ENCODE measurements at regions not wholly inside any gene's neighbourhood (a gene's known extent, or its start where the extent isn't known, plus 50 kb on each side); places are given as distances from the start of the nearest gene placed in this dataset.
A peak's percentile ranks its signal among the peaks of the same experiment; 100 is the strongest.

DNA sequence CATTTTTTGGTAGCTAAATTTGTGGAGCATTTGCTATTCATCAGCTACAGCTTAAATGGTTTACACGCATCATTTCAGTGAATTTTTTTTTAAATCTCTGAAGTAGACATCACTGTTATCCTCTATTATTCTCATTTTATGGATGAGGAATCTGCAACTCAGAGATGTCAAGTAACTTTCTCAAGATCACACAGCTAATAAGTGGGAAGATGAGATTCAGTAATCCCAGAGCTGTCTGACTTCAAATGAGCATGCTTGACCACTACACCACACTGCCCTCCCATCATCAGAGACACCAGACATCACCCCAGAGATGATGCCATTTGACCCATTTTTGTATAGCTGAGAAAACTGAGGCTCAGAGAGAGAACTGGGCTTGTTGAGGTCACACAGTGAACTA is 116.4 kb downstream of the RRAGC start:
- Histone ChIP-seq H3K36me3 (ENCODE audit: control insufficient read depth, insufficient read depth, low read length) (no peaks in the 10 kb centered on the region), H3K9ac (ENCODE audit: insufficient read depth in 1 of 2, low read depth in 2 of 2, low read length in 2 of 2) (no peak overlapping the region), H3K4me1 (replicated peaks in 1 of 2; ENCODE audit: control insufficient read depth in 2 of 2, insufficient read depth in 2 of 2, low read length in 2 of 2) (peaks cover 36% of the 10 kb centered on the region in 2 experiments), H2AFZ (ENCODE audit: low read depth, low read length) (no peak overlapping the region), H3K79me2 (ENCODE audit: control insufficient read depth, insufficient read depth, low read length) (no peaks in the 10 kb centered on the region), H3K4me3 (no peak overlapping the region), H3K27ac (ENCODE audit: extremely low read depth, low read depth, low read length) (no peak overlapping the region), H3K9me3 (replicated peaks; ENCODE audit: control insufficient read depth, insufficient read depth, low read depth, low read length) (peaks cover 7% of the 10 kb centered on the region), H4K20me1 (replicated peaks; ENCODE audit: control insufficient read depth, insufficient read depth, low read length) (no peaks in the 10 kb centered on the region), H3K4me2 (ENCODE audit: insufficient read depth, low read length) (no peak overlapping the region), H3K9me1 (ENCODE audit: control insufficient read depth, insufficient read depth, low read length) (no peaks in the 10 kb centered on the region), H3K27me3 (ENCODE audit: control insufficient read depth in 2 of 2, insufficient read depth in 2 of 2, low read length in 2 of 2) (no peaks in the 10 kb centered on the region; a peak in 1 of 5 replicates)
- CTCF ChIA-PET (ENCODE audit: low intra/inter-chr PET ratio) = no interaction called here
- TF ChIP-seq RBM25 (IDR thresholded peaks at IDR 0.05; ENCODE audit: low read depth, low read length, severe bottlenecking) (peak; percentile 93), PCBP1 (IDR thresholded peaks at IDR 0.05; ENCODE audit: low read depth, low read length, poor library complexity, severe bottlenecking) (no peak), KAT8 (IDR thresholded peaks at IDR 0.05; ENCODE audit: low read depth) (no peak), KDM1A (IDR thresholded peaks at IDR 0.05) (peak in 1 of 2 experiments; percentile 61; a peak in 2 of 4 replicates), NFE2 (IDR thresholded peaks at IDR 0.05; ENCODE audit: low read depth) (no peak), ZFP36 (IDR thresholded peaks at IDR 0.05; ENCODE audit: low read depth, low read length, partially characterized antibody) (peak; percentile 57), FOXJ3 (CRISPR knock-in tag; IDR thresholded peaks at IDR 0.05) (no peak), SRSF7 (optimal IDR thresholded peaks at IDR 0.05; ENCODE audit: low read depth, low read length) (no peak), E2F5 (CRISPR knock-in tag; IDR thresholded peaks at IDR 0.05) (no peak), SMC3 (conservative IDR thresholded peaks at IDR 0.05; ENCODE audit: insufficient read depth, low read depth, low read length) (no peak), MCM7 (IDR thresholded peaks at IDR 0.05) (no peak), BCOR (IDR thresholded peaks at IDR 0.05) (peak; percentile 87), FOXK2 (conservative IDR thresholded peaks at IDR 0.05 in 1 of 2, IDR thresholded peaks at IDR 0.05 in 1 of 2; ENCODE audit: low read depth in 2 of 2) (no peak), PCBP2 (IDR thresholded peaks at IDR 0.05; ENCODE audit: low read depth, low read length, poor library complexity, severe bottlenecking) (no peak), ADNP (tag; IDR thresholded peaks at IDR 0.05) (peak; percentile 68), MTA3 (IDR thresholded peaks at IDR 0.05; ENCODE audit: borderline replicate concordance) (no peak), HDAC2 (IDR thresholded peaks at IDR 0.05) (0 out of 2 replicates have a peak, but pooled peaks have one; percentile 49), ARNT (IDR thresholded peaks at IDR 0.05) (no peak), NR2C2 (CRISPR knock-in tag; IDR thresholded peaks at IDR 0.05) (no peak), NR2C2 (tag; IDR thresholded peaks at IDR 0.05) (no peak)
- POLR2A ChIA-PET = interaction anchor here (0.6 kb wide), 1 partner anchor 11 kb away, joined by 3 read pairs; no protein-coding TSS in a partner anchor
- no peak for DNase-seq (ENCODE audit: extremely low read depth in 1 of 4, low spot score in 3 of 4)
- BruUV-seq (replicated peaks) = no TSS peak
- intact Hi-C loops (cut with micrococcal nuclease) (loop anchor here (10.0 kb wide), 1 partner anchor 72 kb away; no protein-coding TSS in a partner anchor), in situ Hi-C loops (cut with MboI) (no loop called here)
- WGBS (ENCODE audit: insufficient coverage, low coverage, missing lambda C conversion rate) = 93% methylated on average over 1 of the region's 1 CpG
- FAIRE-seq = no peak
- ATAC-seq = no peak

All from K562 (cell line).